GM18498 (cell line): ENCODE measurements at regions not wholly inside any gene's neighbourhood (a gene's known extent, or its start where the extent isn't known, plus 50 kb on each side); places are given as distances from the start of the nearest gene placed in this dataset.

Source experiments
- ATAC-seq: cut with Tn5 transposase; IDR thresholded peaks from one replicate; pipeline ENCODE4 v1.9.1; 2021; ENCODE audit warnings: mild to moderate bottlenecking, moderate library complexity; ENCODE audit not compliant: unreplicated experiment

- no peak for ATAC-seq
Measured at GRCh38 chr11:115572551-115572950, 68.3 kb upstream of the CADM1 start.

- no peak for ATAC-seq
Measured at GRCh38 chr11:115566180-115566764, 62.1 kb upstream of the CADM1 start.

- no peak for ATAC-seq
Measured at GRCh38 chr11:115564851-115565250, 60.6 kb upstream of the CADM1 start.

- no peak for ATAC-seq
Measured at GRCh38 chr11:115561116-115561515, 56.9 kb upstream of the CADM1 start.

DNA sequence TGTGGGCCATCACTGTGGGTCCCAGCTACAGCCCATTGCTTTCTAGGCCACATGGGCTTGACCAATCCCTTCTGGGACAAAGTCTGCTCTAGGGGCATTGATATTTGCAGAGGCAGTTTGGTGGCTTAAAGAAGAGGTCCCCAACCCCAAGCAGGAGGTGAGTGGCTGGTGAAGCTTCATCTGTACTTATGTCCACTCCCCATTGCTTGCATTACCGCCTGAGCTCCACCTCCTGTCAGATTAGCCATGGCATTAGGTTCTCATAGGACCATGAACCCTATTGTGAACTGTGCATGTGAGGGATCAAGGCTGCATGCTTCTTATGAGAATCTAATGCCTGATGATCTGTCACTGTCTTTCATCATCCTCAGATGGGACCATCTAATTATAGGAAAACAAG is 54.4 kb upstream of the CADM1 start:
- ATAC-seq: no peak

DNA sequence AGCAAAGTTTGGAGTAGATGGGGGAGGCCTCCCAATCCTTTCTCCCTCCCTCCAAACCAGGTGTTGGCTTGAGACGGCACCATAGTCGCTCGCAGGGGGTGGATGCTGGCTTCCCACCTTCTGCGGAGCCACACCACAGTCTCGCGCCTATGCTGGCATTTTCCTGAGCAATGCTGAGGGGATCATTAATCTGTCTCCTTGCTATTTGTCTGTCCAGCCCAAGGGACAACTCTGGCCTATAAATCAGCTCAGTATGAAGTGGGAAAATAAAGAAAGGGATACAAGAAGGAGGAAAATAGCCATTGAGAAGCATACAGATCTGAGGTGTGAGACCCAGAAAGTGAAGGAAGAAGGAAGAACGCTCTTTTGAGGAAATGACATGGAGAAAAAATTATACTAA is 53.5 kb upstream of the CADM1 start:
- ATAC-seq: no peak

DNA sequence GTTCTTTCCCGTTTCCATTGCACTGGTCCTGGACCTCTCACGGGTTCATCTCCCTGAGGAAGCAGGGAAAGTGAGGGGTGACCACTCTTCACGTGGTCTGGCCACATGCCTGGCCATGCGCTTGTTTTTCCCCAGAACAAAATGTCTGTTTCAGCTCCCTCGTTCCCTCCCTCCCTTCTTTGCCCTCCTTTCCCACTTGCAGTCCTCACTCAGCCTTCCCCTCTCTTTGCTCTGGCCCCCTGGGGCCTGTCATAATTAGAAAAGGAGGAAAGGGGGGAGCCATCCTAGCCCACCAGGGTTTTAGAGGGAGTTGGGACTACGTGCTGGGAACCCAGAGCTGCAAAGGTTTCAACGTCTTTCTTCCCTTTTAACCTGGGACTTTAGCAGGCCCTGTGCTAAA is 52.8 kb upstream of the CADM1 start:
- ATAC-seq: no peak

- no peak for ATAC-seq
Measured at GRCh38 chr11:115555336-115556090, 51.3 kb upstream of the CADM1 start.
